Activated CD8-positive, alpha-beta memory T cell treated with anti-CD3 and anti-CD28 coated beads, Interleukin-2, amount 50 U/mL, for 4 hours (primary cell): ENCODE measurements at regions not wholly inside any gene's neighbourhood (a gene's known extent, or its start where the extent isn't known, plus 50 kb on each side); places are given as distances from the start of the nearest gene placed in this dataset.

ENCODE experiments used
- DNase-seq: peaks from one replicate; pipeline ENCODE4 v3.0.0-alpha.2; 2020

DNA sequence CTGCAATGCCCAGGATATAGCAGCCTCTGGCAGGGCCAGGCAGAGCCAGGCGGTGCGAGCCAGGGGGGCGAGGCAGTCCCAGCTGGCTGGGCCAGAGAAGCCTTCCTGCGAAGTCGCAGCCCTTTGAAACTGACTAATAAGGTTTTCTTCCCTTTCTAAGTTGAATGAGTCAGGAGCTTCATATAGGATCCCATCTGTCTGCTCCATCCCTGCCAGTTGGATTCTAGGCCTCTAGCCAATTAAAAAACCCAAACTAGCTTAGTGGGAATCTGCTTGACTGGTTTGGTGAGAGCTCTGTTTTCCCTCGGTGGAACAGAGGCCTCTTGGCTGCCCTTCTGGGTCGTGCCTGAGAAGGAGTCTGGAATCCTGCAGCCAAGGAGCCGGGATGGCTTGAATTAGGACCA is 70.1 kb upstream of the RAPGEF1 start:
- DNase-seq = no peak

DNA sequence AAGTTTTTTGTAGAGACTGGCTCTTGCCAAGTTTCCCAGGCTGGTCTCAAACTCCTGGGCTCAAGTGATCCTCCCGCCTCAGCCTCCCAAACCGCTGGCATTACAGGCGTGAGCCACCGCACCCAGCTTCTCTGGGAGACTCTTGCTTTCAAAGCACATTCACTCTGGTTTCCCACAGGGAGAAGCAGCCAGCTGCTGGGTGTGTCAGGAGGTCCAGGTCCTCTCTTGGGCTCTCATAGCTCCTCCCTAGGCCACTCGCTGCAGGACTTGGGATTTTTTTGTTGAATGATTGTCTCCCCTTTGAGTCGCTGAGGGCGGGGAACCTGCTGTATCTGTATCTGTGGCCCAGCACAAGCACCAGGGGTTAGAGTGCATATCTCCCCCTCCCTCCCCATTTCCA is 68.4 kb upstream of the RAPGEF1 start:
- no peak for DNase-seq

DNA sequence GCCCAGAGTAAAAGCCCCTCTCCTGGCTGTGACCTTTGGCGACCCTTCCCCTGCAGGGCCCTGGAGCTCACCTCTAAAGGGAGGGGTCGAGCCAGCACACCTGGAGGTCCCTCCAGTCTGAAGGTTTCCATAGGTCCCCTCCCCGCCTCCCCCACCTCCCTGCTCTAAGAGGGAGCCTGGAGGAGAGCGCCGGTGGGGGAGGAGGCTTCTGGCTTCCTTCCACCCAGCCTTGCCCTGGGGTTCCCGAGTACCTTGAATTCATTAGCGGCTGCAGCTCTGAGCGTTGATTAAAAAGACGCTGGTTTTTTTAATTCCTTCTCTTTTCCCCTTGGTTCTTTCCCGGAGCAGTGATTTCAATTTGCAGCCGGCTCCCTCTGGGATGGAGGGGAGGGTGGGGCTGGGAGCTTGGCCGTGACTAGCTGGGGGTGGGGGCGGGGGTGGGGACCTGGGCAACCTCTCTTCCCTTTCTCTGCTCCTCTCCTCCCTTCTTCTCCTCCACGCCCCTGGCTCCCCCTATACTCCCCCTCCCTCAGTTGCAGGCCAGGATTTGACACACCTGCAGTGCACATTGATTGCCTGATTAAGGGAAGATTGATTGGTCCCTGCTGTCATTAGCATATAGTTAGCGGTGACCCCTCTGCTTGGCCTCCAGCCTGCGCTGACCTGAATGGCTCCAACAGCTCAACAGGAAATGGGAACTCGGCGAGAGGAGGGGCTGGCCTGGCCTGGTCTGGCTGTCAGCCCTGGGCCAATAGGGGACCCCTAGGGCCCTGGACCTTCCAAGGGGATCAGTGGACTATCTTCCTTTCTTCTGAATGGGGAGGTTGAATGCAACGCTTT is 67.5 kb upstream of the RAPGEF1 start:
- no peak for DNase-seq

DNA sequence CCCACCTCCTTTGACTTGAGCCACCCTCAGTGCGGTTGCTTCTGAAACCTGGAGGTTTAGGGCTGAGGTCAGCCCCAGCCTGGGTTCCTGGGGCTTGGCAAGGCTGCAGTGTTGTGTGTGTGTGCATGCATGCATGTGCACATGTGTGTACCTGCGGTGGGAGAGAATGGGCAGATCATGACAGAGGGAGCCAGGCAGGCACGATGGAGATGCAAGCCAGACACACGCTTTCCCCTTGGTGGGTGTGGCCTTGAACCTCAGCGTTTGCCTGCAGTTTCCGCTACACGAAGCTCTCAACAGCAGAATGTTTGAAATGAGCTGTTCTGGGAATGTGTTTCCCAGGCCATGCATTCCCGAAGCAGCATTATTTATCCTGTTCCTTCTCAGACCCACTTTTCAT is 65.9 kb upstream of the RAPGEF1 start:
- DNase-seq = no peak

DNA sequence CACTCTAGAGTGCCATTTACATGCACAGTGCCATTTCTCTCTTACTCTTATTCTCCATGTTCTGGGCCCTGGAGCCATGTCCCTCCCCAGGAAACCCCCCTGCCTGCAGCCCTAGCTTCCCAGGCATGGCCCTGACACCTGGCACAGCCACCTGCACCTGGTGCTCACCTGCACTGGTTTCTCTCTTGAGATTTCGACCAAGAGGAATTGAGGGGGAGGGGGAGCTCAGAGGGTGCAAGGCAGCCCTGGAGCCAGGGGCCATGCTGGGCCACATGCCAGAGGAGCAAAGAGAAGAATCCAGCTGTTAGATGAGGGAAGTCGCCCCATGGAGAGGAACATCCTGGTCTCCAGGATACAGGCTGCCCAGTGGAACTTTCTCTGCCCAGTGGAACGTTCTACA is 65.0 kb upstream of the RAPGEF1 start:
- DNase-seq = no peak

DNA sequence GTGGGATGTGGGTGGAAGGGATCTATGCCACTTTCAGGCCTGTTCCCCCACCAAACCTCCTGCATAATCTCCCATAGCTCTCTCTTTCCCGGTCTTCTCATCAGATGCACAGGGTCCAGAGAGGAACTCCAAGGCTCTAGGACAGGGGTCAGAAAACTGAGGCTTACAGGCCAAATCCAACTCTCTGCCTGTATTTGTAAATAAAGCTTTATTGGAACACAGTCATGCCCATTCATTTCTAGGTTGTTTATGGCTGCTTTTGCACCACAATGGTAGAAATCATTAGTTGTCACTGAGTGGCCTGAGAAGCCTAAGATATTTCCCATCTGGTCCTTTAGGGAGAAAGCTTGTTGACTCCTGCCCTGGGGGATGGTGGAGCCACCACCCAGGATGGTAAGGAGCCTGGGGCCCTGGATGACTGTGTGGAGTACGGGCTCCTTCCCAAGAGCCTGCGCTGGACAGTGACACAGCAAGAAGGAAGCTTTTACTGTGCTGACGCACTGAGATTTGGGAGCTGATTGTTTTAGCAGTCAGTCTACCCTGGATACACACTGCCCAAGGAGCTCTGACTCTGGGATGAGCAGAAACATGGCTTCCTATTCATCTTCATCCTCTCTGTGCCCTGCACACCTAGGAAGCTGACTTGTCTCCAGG is 64.0 kb upstream of the RAPGEF1 start:
- no peak for DNase-seq

DNA sequence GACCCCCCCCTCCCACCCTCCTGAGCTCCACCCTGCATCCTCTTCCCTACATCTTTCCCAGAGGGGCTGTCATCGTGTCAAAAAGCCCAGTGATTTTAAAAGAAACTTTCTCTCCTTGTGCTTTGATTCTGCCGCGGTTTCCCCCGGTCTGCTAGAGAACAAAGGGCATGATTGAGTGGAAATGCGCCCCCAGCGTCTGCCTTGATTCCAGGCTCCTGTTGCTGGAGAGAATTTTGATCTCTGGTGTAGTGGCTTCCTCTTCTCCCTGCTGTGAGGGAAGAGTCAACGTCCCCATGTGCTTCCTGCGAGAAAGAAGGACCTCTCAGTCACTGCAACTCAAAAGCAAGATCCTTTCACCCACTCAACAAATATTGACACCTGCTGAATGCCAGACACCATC is 61.9 kb upstream of the RAPGEF1 start:
- no peak for DNase-seq

DNA sequence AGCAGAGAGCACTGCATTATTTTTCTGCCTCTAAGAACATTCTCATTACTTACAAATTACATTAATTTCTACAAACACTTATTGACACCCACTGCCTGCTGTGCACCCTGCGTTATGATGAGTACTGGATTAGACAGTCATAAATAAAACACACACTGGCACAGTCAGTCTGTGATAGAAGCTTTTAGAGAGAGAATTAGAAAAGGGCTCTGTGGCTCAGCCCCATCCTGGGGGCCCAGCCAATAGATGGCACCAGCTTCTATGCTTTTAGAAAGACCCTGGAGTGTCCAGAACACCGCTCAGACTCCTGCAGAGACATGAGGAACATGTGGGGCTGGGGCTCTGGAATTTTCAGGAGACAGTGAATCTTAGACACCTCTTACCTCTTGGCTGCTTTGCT is 61.0 kb upstream of the RAPGEF1 start:
- no peak for DNase-seq

DNA sequence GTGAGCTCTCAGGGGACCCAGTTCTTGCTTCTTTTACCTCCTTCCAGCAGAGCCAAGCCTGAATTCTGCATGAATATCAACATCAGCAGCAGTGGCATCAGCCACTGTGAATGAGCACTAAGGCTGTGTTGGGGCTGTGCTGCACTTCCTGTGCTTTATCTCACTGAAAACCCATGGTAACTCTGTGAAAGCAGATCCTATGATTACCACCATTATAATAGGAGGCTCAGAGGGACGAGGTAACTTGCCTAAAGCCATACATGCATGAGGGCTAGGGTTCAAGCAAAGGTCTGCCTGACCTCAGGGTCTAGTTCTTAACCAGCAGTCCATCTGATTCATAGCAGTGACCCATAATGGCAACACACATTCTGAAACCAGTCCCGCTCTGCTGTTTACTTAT is 60.5 kb upstream of the RAPGEF1 start:
- no peak for DNase-seq

DNA sequence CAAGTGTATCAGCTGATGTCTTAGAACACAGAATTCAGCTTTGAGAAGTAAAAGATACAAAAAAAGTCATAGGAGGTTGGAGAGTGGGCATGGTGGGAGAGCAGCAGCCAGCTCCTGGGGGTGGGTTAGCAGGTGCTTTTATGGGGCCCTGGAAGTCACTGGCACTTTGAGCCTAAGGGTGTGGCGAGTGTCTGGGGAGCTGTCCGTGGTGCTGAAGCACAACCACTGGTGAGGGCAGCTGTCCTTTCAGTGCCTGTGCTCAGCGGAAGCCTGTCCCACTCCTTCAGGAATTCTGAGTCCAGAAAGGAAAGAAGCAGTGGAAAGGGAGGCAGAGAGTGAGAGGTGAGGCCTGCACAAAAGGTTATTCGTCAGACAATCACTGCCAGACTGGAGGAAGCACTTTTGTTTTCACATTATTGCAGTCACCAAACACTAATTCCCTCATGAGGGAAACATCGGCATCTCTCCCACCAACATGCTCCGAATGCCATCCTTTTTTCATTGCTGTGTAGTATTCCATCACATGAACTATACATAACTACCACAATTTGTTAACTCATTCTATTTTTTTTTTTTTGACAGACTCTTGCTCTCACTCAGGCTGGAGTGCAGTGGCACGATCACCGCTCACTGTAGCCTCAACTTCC is 59.4 kb upstream of the RAPGEF1 start:
- peak; percentile 41 for DNase-seq

DNA sequence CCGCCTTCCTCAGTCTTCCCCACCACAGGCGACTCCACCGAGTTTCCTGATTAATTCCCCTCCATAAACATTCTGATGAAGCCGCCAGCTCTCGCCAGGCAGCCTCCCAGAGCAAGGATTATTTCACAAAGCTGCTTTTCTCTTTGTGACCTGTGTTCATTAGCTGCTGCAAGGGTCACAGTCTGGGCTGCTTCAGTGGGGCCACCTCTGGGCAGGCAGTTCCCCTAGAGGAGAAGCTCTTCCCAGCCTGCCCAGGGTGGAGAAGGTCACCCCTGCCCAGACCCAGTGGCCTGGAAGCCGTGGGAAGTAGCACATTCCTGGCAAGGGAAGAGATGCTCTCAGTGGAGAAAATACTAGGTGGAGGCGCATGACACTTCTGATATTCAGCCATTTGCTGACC is 58.4 kb upstream of the RAPGEF1 start:
- DNase-seq = no peak

DNA sequence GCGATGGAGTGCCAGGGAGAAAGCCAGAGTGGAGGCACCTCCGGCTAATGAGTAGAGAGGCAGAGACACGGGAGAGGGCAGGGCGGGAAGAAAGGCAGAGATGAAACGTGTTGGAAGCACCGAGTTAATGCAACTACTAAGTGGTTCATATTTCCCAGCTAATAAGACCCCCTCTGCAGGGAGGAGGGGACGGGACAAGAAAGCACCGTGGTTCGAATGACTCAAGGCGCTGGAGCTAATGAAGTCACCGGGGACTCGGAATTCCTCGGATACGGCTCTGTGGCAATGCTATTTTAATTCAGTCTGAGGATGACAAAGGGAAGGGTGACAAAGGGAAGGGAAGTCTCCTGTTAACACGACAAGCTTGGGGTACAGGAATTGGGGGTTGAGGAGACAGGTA is 54.5 kb upstream of the RAPGEF1 start:
- no peak for DNase-seq

DNA sequence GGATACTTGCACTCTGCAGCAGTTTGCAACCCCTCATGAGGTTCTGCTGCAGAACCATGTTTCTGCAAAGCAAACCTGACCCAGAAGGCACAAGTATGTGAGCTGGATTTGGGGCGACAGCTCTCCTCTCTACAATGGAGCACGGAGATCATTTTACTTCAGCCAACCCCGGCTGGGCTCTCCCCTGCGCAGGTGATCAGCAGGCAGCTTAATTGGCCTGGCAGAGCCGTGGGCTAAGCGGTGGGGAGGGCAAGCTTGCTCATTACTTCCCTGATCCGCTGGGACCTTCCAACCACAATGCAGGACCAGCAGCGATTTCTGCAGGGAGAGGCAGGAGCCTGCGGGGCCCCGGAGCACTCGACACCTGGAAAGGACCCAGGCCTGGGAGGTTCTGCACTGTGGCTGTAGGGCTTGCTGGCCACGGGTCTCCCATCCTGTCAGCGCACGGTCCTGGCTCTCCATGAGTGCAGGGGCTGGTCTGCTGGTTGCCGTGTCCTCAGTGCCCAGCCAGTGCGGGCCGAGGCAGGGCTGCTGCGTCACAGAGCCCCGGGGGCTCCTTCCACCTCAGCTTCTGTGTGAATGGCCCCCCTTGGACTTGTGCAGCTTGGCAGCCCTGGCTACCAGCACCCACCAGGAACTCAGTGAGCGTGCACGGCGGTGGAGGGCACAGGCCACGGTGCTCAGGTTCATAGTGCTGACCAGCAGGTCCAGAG is 51.8 kb upstream of the RAPGEF1 start:
- DNase-seq = no peak
